ENCODE measurements at regions not wholly inside any gene's neighbourhood (a gene's known extent, or its start where the extent isn't known, plus 50 kb on each side); places are given as distances from the start of the nearest gene placed in this dataset.

DNA sequence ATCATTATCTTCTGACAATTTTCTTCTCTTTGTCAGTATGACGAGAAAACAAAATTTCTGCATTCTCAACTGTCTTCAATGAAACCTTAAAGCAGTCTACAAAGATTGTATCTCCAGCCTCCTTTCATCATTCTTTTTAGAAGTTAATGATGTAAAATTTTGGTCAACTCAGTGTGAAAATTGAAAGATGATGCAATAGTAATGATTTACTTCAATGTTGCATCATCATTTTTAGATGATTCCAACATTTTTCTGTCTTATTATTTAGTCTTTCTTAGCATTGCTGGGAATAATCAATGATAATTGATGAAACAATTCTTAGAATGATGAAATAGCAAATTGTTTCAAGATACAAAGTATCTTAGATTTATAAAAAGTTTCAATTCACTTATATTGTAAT, 372.7 kb downstream of the C4orf33 start:
- WGBS (ENCODE audit: insufficient coverage, low coverage, low lambda C conversion rate, missing lambda C conversion rate), result 38% methylated on average over 1 of the region's 1 CpG
- Histone ChIP-seq H3K9me3 (no peaks in the 10 kb centered on the region), H3K4me1 (no peaks in the 10 kb centered on the region), H3K27me3 (no peaks in the 10 kb centered on the region), H3K27ac (no peak overlapping the region), H3K4me3 (no peak overlapping the region), H3K36me3 (no peaks in the 10 kb centered on the region)
- no peak for ATAC-seq
- TF ChIP-seq, protein P1, sequence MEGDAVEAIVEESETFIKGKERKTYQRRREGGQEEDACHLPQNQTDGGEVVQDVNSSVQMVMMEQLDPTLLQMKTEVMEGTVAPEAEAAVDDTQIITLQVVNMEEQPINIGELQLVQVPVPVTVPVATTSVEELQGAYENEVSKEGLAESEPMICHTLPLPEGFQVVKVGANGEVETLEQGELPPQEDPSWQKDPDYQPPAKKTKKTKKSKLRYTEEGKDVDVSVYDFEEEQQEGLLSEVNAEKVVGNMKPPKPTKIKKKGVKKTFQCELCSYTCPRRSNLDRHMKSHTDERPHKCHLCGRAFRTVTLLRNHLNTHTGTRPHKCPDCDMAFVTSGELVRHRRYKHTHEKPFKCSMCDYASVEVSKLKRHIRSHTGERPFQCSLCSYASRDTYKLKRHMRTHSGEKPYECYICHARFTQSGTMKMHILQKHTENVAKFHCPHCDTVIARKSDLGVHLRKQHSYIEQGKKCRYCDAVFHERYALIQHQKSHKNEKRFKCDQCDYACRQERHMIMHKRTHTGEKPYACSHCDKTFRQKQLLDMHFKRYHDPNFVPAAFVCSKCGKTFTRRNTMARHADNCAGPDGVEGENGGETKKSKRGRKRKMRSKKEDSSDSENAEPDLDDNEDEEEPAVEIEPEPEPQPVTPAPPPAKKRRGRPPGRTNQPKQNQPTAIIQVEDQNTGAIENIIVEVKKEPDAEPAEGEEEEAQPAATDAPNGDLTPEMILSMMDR (IDR thresholded peaks at IDR 0.05), result no peak
- TF ChIP-seq POLR2A (IDR thresholded peaks at IDR 0.05), result no peak
- DNase-seq, result no peak
- intact Hi-C loops (cut with DNase I), result no loop called here

DNA sequence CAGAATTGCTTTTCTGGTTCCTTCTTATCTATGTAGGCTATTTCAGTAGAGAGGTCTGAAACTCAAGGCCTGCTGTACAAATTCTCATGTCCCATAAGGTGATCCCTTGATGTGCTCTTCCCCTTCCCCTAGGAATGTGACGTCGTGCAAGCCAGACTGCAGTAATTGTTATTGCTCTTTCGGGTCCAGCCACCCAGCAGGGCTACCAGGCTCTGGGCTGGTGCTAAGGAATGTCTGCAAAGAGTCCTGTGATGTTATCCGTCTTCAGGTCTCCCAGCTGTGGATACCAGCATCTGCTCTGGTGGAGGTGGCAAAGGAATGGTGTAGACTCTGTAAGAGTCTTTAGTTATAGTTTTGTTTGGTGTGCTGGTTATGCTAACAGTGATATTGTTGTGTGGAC, 378.7 kb downstream of the C4orf33 start:
- Histone ChIP-seq H3K27me3 (no peaks in the 10 kb centered on the region), H3K36me3 (no peaks in the 10 kb centered on the region), H3K4me3 (no peak overlapping the region), H3K27ac (no peak overlapping the region), H3K4me1 (no peaks in the 10 kb centered on the region), H3K9me3 (no peaks in the 10 kb centered on the region)
- no peak for ATAC-seq
- WGBS (ENCODE audit: insufficient coverage, low coverage, low lambda C conversion rate, missing lambda C conversion rate), result 38% methylated on average over 1 of the region's 4 CpGs
- no peak for DNase-seq
- intact Hi-C loops (cut with DNase I), result no loop called here
- TF ChIP-seq POLR2A (IDR thresholded peaks at IDR 0.05), result no peak
- TF ChIP-seq, protein P1 (IDR thresholded peaks at IDR 0.05), result no peak

DNA sequence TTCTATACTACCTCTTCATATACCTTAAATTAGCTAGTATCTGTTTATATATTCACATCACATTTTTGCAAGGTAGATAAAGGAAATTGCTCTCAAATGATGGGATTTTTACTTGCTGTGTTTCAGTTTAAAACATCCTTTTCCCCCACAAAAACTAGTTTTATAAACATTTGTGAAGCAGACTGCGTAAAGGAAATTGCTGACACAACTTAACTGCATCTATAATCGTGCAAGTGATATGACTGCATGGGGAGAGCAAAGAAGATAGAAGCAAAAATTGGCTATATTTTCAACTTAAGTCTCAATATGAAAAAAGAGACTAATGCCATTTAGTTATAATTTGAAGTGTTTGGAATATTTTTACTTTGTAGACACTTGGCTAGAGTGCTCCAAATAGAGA, 385.2 kb downstream of the C4orf33 start:
- no peak overlapping the region for H3K4me3 ChIP-seq
- H3K4me1 ChIP-seq, result no peaks in the 10 kb centered on the region
- TF ChIP-seq, protein P1 (IDR thresholded peaks at IDR 0.05), result no peak
- no peak for TF ChIP-seq POLR2A (IDR thresholded peaks at IDR 0.05)
- H3K36me3 ChIP-seq, result no peaks in the 10 kb centered on the region
- no peak overlapping the region for H3K27ac ChIP-seq
- H3K9me3 ChIP-seq, result no peaks in the 10 kb centered on the region
- intact Hi-C loops (cut with DNase I), result no loop called here
- WGBS (ENCODE audit: insufficient coverage, low coverage, low lambda C conversion rate, missing lambda C conversion rate), result 59% methylated on average over 2 of the region's 2 CpGs
- no peak for ATAC-seq
- DNase-seq, result no peak
- H3K27me3 ChIP-seq, result no peaks in the 10 kb centered on the region

DNA sequence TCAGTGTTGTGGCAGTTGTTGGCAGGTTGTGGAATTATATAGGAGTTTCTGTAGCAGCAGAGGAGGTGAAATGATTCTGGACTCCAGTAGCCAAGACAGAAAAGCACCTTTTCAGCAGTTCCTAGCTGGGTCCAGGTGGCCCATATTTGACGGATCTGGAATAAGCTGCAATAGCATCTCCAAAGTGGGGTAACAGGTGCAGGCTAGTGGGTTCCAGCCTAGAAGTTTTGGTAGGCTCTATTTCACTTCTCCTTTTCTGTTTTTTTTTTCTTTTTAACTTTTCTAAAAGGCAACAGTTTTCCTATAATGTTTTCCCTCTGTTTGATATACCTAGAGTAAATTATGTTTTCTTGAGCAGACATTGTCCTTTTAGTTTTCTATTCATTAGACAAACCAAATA, 392.5 kb downstream of the C4orf33 start:
- WGBS (ENCODE audit: insufficient coverage, low coverage, low lambda C conversion rate, missing lambda C conversion rate), result 50% methylated on average over 1 of the region's 1 CpG
- H3K27me3 ChIP-seq, result no peaks in the 10 kb centered on the region
- no peaks in the 10 kb centered on the region for H3K9me3 ChIP-seq
- intact Hi-C loops (cut with DNase I), result no loop called here
- H3K4me1 ChIP-seq, result no peaks in the 10 kb centered on the region
- no peak overlapping the region for H3K27ac ChIP-seq
- DNase-seq (no peak), ATAC-seq (no peak)
- TF ChIP-seq POLR2A (IDR thresholded peaks at IDR 0.05), result no peak
- TF ChIP-seq, protein P1 (IDR thresholded peaks at IDR 0.05), result no peak
- H3K4me3 ChIP-seq, result no peak overlapping the region
- H3K36me3 ChIP-seq, result no peaks in the 10 kb centered on the region

DNA sequence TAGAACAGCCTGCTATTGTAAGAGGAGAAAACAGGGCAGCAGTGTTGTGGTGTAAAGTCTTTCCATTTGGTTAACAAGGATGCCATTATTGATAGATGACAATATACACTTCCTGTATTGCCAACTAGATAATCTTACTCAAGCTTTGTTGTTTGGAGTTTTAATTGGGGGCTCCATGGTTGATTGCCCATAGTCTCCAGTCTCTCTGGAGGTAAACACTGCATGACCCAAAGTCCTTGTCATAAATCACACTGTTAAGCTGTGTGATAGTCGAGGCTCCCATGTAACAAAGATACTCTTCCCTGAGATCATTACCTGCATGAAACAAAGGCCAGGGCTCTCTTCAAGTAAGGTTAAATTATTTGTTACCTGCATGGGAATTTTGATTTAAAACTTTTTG, 394.6 kb downstream of the C4orf33 start:
- H3K4me1 ChIP-seq, result no peaks in the 10 kb centered on the region
- H3K27ac ChIP-seq, result no peak overlapping the region
- H3K4me3 ChIP-seq, result no peak overlapping the region
- ATAC-seq (no peak), DNase-seq (no peak)
- intact Hi-C loops (cut with DNase I), result no loop called here
- H3K36me3 ChIP-seq, result no peaks in the 10 kb centered on the region
- WGBS (ENCODE audit: insufficient coverage, low coverage, low lambda C conversion rate, missing lambda C conversion rate), result 8% methylated on average over 1 of the region's 1 CpG
- H3K9me3 ChIP-seq, result no peaks in the 10 kb centered on the region
- H3K27me3 ChIP-seq, result no peaks in the 10 kb centered on the region
- TF ChIP-seq, protein P1 (IDR thresholded peaks at IDR 0.05), result no peak
- no peak for TF ChIP-seq POLR2A (IDR thresholded peaks at IDR 0.05)

Data from right lobe of liver (tissue), 6 donors.